ENCODE measurements at regions not wholly inside any gene's neighbourhood (a gene's known extent, or its start where the extent isn't known, plus 50 kb on each side); places are given as distances from the start of the nearest gene placed in this dataset.
"Not testable (repeated sequence)": the region's sequence is repeated elsewhere in the genome, so short reads cannot be mapped to it uniquely, and the experiment has no call there.

- ATAC-seq: no peak
- Histone ChIP-seq H3K27me3 (ENCODE audit: control insufficient read depth, insufficient read depth, low read length) (no peaks in the 10 kb centered on the region), H3K27ac (ENCODE audit: low read length) (no peak overlapping the region), H3K9me3 (ENCODE audit: control insufficient read depth, insufficient read depth, low read length) (no peaks in the 10 kb centered on the region), H3K36me3 (ENCODE audit: control insufficient read depth, insufficient read depth, low read length) (no peaks in the 10 kb centered on the region), H3K4me1 (ENCODE audit: control insufficient read depth, insufficient read depth, low read length) (no peaks in the 10 kb centered on the region), H3K4me3 (ENCODE audit: low read length) (no peak overlapping the region)
- intact Hi-C loops (cut with micrococcal nuclease): no loop called here
- H3K9me3 Mint-ChIP-seq: no peaks in the 10 kb centered on the region
- peaks cover 8 to 15% of the 10 kb centered on the region in 2 donors for H3K27me3 Mint-ChIP-seq (ENCODE audit: low read depth in 2 of 2)
- H3K36me3 Mint-ChIP-seq: no peaks in the 10 kb centered on the region
- no peak for DNase-seq
- H3K27ac Mint-ChIP-seq: no peak overlapping the region
- no peak for TF ChIP-seq CTCF (IDR thresholded peaks at IDR 0.05)
- WGBS (ENCODE audit: insufficient coverage): 100% methylated on average over 5 of the region's 6 CpGs
- H3K4me1 Mint-ChIP-seq: peaks cover 0 to 5% of the 10 kb centered on the region in 2 donors
- H3K4me3 Mint-ChIP-seq: no peak overlapping the region
Measured at GRCh38 chr13:50766013-50766412, 77.5 kb downstream of the DLEU7 start.

GRCh38 chr13:50766695-50767094 is 76.8 kb downstream of the DLEU7 start:
- H3K27me3 ChIP-seq (ENCODE audit: control insufficient read depth, insufficient read depth, low read length): no peaks in the 10 kb centered on the region
- intact Hi-C loops (cut with micrococcal nuclease): no loop called here
- whole genome bisulfite sequencing (ENCODE audit: insufficient coverage): 73% methylated on average over 3 of the region's 3 CpGs
- Mint-ChIP-seq H3K4me3 (no peak overlapping the region), H3K36me3 (no peaks in the 10 kb centered on the region), H3K27ac (no peak overlapping the region), H3K27me3 (ENCODE audit: low read depth in 2 of 2) (peaks cover 11 to 20% of the 10 kb centered on the region in 2 donors), H3K9me3 (no peaks in the 10 kb centered on the region), H3K4me1 (peaks cover 0 to 5% of the 10 kb centered on the region in 2 donors)
- TF ChIP-seq CTCF (IDR thresholded peaks at IDR 0.05): no peak
- H3K36me3 ChIP-seq (ENCODE audit: control insufficient read depth, insufficient read depth, low read length): no peaks in the 10 kb centered on the region
- no peaks in the 10 kb centered on the region for H3K9me3 ChIP-seq (ENCODE audit: control insufficient read depth, insufficient read depth, low read length)
- no peak overlapping the region for H3K27ac ChIP-seq (ENCODE audit: low read length)
- DNase-seq (no peak), ATAC-seq (no peak)
- H3K4me1 ChIP-seq (ENCODE audit: control insufficient read depth, insufficient read depth, low read length): no peaks in the 10 kb centered on the region
- H3K4me3 ChIP-seq (ENCODE audit: low read length): no peak overlapping the region

GRCh38 chr13:50772881-50773280 is 70.6 kb downstream of the DLEU7 start:
- peaks cover 15% of the 10 kb centered on the region for H3K36me3 Mint-ChIP-seq
- 75% methylated on average over 7 of the region's 9 CpGs for WGBS (ENCODE audit: insufficient coverage)
- H3K4me3 ChIP-seq (ENCODE audit: low read length); H3K4me1 ChIP-seq (ENCODE audit: control insufficient read depth, insufficient read depth, low read length); H3K27ac Mint-ChIP-seq; H3K9me3 ChIP-seq (ENCODE audit: control insufficient read depth, insufficient read depth, low read length); H3K4me3 Mint-ChIP-seq; H3K36me3 ChIP-seq (ENCODE audit: control insufficient read depth, insufficient read depth, low read length); H3K27ac ChIP-seq (ENCODE audit: low read length); H3K9me3 Mint-ChIP-seq; intact Hi-C loops (cut with micrococcal nuclease); ATAC-seq; H3K4me1 Mint-ChIP-seq; DNase-seq; H3K27me3 ChIP-seq (ENCODE audit: control insufficient read depth, insufficient read depth, low read length): not testable (repeated sequence)
- peaks cover 25 to 40% of the 10 kb centered on the region in 2 donors for H3K27me3 Mint-ChIP-seq (ENCODE audit: low read depth in 2 of 2)
